Bone marrow (tissue), 2 donors: ENCODE measurements at regions not wholly inside any gene's neighbourhood (a gene's known extent, or its start where the extent isn't known, plus 50 kb on each side); places are given as distances from the start of the nearest gene placed in this dataset.
"Not testable (repeated sequence)": the region's sequence is repeated elsewhere in the genome, so short reads cannot be mapped to it uniquely, and the experiment has no call there.

ENCODE experiments used
- DNase-seq, 2 donors: peaks; one replicate each; lab custom pipeline; 2025; lab: John Stamatoyannopoulos, UW

- DNase-seq = no peak
Measured at GRCh38 chr7:136533732-136534131, 334.7 kb upstream of the CHRM2 start.

GRCh38 chr7:136530831-136531230, 337.6 kb upstream of the CHRM2 start:
- DNase-seq = no peak

- DNase-seq = no peak
Measured at GRCh38 chr7:136528329-136528728, 340.1 kb upstream of the CHRM2 start.

GRCh38 chr7:136527554-136527953, 340.9 kb upstream of the CHRM2 start:
- no peak for DNase-seq

GRCh38 chr7:136526408-136527105, 341.9 kb upstream of the CHRM2 start:
- DNase-seq = no peak

- DNase-seq = no peak
Measured at GRCh38 chr7:136523571-136523970, 344.9 kb upstream of the CHRM2 start.

GRCh38 chr7:136517971-136518370, 350.5 kb upstream of the CHRM2 start:
- DNase-seq = no peak

- no peak for DNase-seq
Measured at GRCh38 chr7:136514776-136515175, 353.7 kb upstream of the CHRM2 start.

GRCh38 chr7:136513744-136514143, 354.7 kb upstream of the CHRM2 start:
- no peak for DNase-seq

GRCh38 chr7:136509466-136509865, 359.0 kb upstream of the CHRM2 start:
- no peak for DNase-seq

- no peak for DNase-seq
Measured at GRCh38 chr7:136502162-136502561, 366.3 kb upstream of the CHRM2 start.

GRCh38 chr7:136501151-136501550, 367.3 kb upstream of the CHRM2 start:
- DNase-seq = no peak

GRCh38 chr7:136496551-136496950, 371.9 kb upstream of the CHRM2 start:
- DNase-seq = no peak

GRCh38 chr7:136495081-136495480, 373.4 kb upstream of the CHRM2 start:
- no peak for DNase-seq

GRCh38 chr7:136492366-136492765, 376.1 kb upstream of the CHRM2 start:
- no peak for DNase-seq

GRCh38 chr7:136489808-136490207, 378.6 kb upstream of the CHRM2 start:
- no peak for DNase-seq

GRCh38 chr7:136480901-136481300, 387.6 kb upstream of the CHRM2 start:
- no peak for DNase-seq

GRCh38 chr7:136479922-136480321, 388.5 kb upstream of the CHRM2 start:
- DNase-seq = no peak

GRCh38 chr7:136470179-136470578, 398.3 kb upstream of the CHRM2 start:
- DNase-seq = no peak

GRCh38 chr7:136452949-136453348, 415.5 kb upstream of the CHRM2 start:
- DNase-seq = no peak

GRCh38 chr7:136446751-136447150, 421.7 kb upstream of the CHRM2 start:
- DNase-seq = no peak

- DNase-seq = no peak
Measured at GRCh38 chr7:136441835-136442234, 426.6 kb upstream of the CHRM2 start.

- DNase-seq = not testable (repeated sequence)
Measured at GRCh38 chr7:136431736-136432135, 436.7 kb upstream of the CHRM2 start.

- DNase-seq = no peak
Measured at GRCh38 chr7:136424058-136424457, 444.4 kb upstream of the CHRM2 start.
